Gastrocnemius medialis (tissue), 4 donors: ENCODE measurements at regions not wholly inside any gene's neighbourhood (a gene's known extent, or its start where the extent isn't known, plus 50 kb on each side); places are given as distances from the start of the nearest gene placed in this dataset.

Experiments used
- ATAC-seq, 2 donors: fragments of 150-250 bp; one replicate each; pipeline ENCODE4 v1.9.1; 2016
- DNase-seq, 2 donors: peaks; one replicate each; pipeline ENCODE4 v3.0.0-alpha.2; 2019
- H3K27ac ChIP-seq, 4 donors: fragments of 200-600 bp; sonication (generic); 1 replicate in 1 of 4; 2 replicates in 3 of 4; pipeline ENCODE4 v1.5.1; 2016 to 2018; ENCODE audit warnings: mild to moderate bottlenecking in 2 of 4, moderate library complexity in 1 of 4
- H3K27me3 ChIP-seq, 3 donors: fragments of 200-600 bp; sonication (generic) in 2 of 3; 1 replicate in 1 of 3; 2 replicates in 2 of 3; pipeline versions ENCODE4 v1.5.1 to v1.6.0; 2016 to 2019; ENCODE audit warnings: mild to moderate bottlenecking in 1 of 3, moderate library complexity in 1 of 3
- H3K36me3 ChIP-seq, 2 donors: fragments of 200-600 bp; sonication (generic) in 1 of 2; one replicate each; pipeline ENCODE4 v1.5.1; 2017 to 2018
- H3K4me1 ChIP-seq, 2 donors: fragments of 200-600 bp; sonication (generic) in 1 of 2; one replicate each; pipeline ENCODE4 v1.5.1; 2016 to 2017; ENCODE audit warnings: mild to moderate bottlenecking in 2 of 2
- H3K4me3 ChIP-seq, 4 donors: fragments of 200-600 bp; sonication (generic) in 3 of 4; 1 replicate in 1 of 4; 2 replicates in 3 of 4; pipeline ENCODE4 v1.5.1; 2016 to 2019; ENCODE audit warnings: mild to moderate bottlenecking in 2 of 4
- H3K9me3 ChIP-seq, 3 donors: fragments of 200-600 bp; sonication (generic) in 2 of 3; 1 replicate in 1 of 3; 2 replicates in 2 of 3; pipeline ENCODE4 v1.5.1; 2016 to 2019
- POLR2A ChIP-seq, 2 donors: fragments of 450-650 bp; IDR thresholded peaks; one replicate each; pipeline ENCODE4 v1.6.1; 2017; ENCODE audit warnings: antibody characterized with exemption in 2 of 2, mild to moderate bottlenecking in 2 of 2, moderate library complexity in 2 of 2
- in situ Hi-C, 4 donors: fragments of 200-750 bp; cut with MboI; loops; one replicate each; pipeline versions ENCODE4 v1.15.0 to v1.8.0; 2017; ENCODE audit warnings: low sequenced_read_pairs in 4 of 4
- intact Hi-C: fragments of 100-400 bp; cut with DNase I; formaldehyde crosslinking; loops from one replicate; pipeline ENCODE4 v1.15.1; 2023; ENCODE audit warnings: low total_unique reads
- TF ChIP-seq, protein P1 (sequence below), 5 experiments: fragments of 450-650 bp in 3 of 5; fragments of 200-600 bp in 2 of 5; sonication (generic) in 2 of 5; IDR thresholded peaks in 4 of 5; conservative IDR thresholded peaks in 1 of 5; 1 replicate in 4 of 5; 2 replicates in 1 of 5; pipeline ENCODE4 v1.5.1; 2016 to 2019; ENCODE audit warnings: antibody characterized with exemption in 5 of 5, mild to moderate bottlenecking in 3 of 5, moderate library complexity in 3 of 5

DNA sequence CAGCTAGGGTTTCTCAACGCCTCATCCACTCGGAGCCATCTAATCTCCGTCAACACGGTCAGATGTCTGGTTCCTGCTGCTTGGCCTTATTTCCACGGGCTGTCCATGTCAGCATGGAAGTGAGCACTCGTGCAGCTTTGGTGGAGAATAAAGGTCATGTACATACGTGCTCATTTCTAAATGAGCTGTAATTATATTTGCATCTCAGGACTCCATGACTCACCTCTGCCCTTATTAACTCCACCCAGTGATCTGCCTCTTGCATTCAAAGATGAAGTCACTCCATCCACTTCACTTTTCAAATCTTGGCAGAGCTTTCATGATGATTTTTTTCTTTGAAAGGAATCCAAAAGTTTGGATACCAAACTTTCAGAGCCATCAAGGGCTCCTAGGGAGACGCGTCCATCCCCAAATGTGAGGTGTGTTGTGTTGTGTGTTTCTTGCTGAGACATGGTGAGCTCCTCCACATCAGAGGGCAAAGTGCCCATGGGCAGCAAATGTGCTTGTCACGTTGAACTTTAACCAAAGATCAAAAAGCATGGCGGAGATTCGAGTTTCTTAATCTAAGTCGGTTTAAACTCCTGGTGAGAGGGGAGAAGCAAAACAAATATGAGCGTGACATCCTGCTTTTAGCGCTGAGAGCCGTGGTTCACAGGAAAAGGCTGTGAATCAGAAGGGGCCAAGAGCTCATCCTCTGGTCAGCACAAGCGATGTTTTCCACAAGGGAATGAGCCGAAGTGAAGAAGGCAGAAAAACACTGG, 68.6 kb upstream of the ERRFI1 start:
- in situ Hi-C loops (no loop called here), intact Hi-C loops (no loop called here)

DNA sequence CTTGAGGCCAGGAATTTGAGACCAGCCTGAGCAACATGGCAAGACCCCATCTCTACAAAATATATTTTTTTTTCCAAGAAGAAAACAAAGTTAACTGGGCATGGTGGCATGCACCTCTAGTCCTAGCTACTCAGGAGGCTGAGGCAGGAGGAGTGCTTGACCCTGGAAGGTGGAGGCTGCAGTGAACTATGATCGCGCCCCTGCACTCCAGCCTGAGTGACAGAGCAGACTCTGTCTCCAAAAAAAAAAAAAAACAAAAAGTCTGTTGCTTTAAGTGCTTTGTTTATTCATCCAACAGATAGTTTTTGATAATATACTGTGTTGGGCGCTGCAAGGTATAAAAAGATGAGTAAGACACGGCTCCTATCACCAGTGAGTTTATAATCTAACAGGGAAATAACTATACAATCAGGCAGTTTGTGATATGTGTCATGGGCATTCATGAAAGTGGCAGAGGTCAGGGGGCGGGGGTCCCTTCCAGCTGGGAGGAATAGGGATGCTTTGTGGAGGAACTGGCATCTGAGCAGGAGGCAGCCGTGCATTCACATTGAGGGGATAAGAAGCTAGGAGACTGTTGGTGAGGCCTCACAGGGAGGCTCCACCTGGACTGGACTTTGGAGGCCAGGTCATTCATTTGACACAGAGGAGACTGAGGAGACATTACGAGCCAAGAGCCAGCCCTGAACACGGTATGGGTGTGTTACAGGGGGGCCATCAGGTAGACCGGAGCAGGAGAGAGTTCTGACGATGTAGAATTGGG, 67.3 kb upstream of the ERRFI1 start:
- TF ChIP-seq POLR2A (IDR thresholded peaks at IDR 0.05), result no peak
- TF ChIP-seq, protein P1, sequence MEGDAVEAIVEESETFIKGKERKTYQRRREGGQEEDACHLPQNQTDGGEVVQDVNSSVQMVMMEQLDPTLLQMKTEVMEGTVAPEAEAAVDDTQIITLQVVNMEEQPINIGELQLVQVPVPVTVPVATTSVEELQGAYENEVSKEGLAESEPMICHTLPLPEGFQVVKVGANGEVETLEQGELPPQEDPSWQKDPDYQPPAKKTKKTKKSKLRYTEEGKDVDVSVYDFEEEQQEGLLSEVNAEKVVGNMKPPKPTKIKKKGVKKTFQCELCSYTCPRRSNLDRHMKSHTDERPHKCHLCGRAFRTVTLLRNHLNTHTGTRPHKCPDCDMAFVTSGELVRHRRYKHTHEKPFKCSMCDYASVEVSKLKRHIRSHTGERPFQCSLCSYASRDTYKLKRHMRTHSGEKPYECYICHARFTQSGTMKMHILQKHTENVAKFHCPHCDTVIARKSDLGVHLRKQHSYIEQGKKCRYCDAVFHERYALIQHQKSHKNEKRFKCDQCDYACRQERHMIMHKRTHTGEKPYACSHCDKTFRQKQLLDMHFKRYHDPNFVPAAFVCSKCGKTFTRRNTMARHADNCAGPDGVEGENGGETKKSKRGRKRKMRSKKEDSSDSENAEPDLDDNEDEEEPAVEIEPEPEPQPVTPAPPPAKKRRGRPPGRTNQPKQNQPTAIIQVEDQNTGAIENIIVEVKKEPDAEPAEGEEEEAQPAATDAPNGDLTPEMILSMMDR (IDR thresholded peaks at IDR 0.05 in 4 of 5, conservative IDR thresholded peaks at IDR 0.05 in 1 of 5), result no peak
- DNase-seq (no peak), ATAC-seq (no peak)
- Histone ChIP-seq H3K9me3 (no peaks in the 10 kb centered on the region), H3K4me1 (peaks cover 14 to 28% of the 10 kb centered on the region in 2 donors), H3K27ac (no peak overlapping the region), H3K27me3 (no peaks in the 10 kb centered on the region), H3K4me3 (no peak overlapping the region), H3K36me3 (no peaks in the 10 kb centered on the region)
- intact Hi-C loops (no loop called here), in situ Hi-C loops (no loop called here)

More for the DNA sequence above, 68.6 kb upstream of the ERRFI1 start:
- peaks cover 14 to 28% of the 10 kb centered on the region in 2 donors for H3K4me1 ChIP-seq
- H3K4me3 ChIP-seq, result no peak overlapping the region
- no peaks in the 10 kb centered on the region for H3K36me3 ChIP-seq
- H3K9me3 ChIP-seq, result no peaks in the 10 kb centered on the region
- no peaks in the 10 kb centered on the region for H3K27me3 ChIP-seq
- H3K27ac ChIP-seq, result peak overlapping the region in 2 of 4 donors; percentile 4 to 43
- TF ChIP-seq, protein P1 (IDR thresholded peaks at IDR 0.05 in 4 of 5, conservative IDR thresholded peaks at IDR 0.05 in 1 of 5), result no peak
- no peak for TF ChIP-seq POLR2A (IDR thresholded peaks at IDR 0.05)
- ATAC-seq (no peak), DNase-seq (no peak)

DNA sequence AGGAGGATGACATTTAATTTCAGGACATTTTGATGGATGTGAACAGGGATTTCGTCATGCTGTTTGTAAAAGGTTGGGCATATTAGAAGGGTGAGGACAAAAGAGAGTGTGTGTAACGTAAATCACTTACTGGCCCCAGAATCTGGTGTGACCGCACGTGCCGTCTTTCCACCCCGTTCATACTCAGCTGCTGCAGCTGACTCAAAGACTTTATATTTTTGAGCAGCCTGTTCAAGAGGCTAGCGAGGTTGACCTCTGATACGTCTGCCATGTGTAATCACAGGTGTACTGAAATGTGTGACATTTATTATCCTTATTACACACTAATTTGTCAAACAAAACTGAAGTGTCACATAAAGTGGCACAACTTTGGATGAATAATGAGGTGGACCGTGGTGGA, 66.5 kb upstream of the ERRFI1 start:
- H3K27ac ChIP-seq, result no peak overlapping the region
- no peak overlapping the region for H3K4me3 ChIP-seq
- H3K4me1 ChIP-seq, result peaks cover 14 to 24% of the 10 kb centered on the region in 2 donors
- H3K9me3 ChIP-seq, result no peaks in the 10 kb centered on the region
- ATAC-seq (no peak), DNase-seq (no peak)
- intact Hi-C loops, result no loop called here
- no peaks in the 10 kb centered on the region for H3K36me3 ChIP-seq
- H3K27me3 ChIP-seq, result no peaks in the 10 kb centered on the region
- TF ChIP-seq POLR2A (IDR thresholded peaks at IDR 0.05), result no peak
- TF ChIP-seq, protein P1 (IDR thresholded peaks at IDR 0.05 in 4 of 5, conservative IDR thresholded peaks at IDR 0.05 in 1 of 5), result no peak
- in situ Hi-C loops, result no loop called here

DNA sequence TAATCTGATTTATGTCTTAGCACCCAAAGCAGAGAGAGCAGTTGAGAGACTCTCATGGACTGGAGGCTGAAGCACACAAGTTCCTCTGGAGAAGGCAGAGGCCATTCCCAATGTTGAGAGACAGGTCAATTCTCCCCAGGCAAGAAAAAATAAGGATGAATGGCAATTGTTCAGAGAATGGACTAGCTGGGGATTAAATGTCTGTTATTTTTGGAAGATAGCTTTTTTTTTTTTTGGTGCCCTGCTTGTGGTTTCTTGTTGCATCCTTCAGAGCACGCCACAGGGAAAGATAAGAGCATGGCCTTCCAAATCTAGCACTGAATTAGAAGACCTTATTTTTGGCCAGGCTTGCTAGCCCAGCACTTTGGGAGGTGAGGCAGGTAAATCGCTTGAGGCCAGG, 65.6 kb upstream of the ERRFI1 start:
- in situ Hi-C loops, result no loop called here
- no peak overlapping the region for H3K4me3 ChIP-seq
- no peak for TF ChIP-seq POLR2A (IDR thresholded peaks at IDR 0.05)
- TF ChIP-seq, protein P1 (IDR thresholded peaks at IDR 0.05 in 4 of 5, conservative IDR thresholded peaks at IDR 0.05 in 1 of 5), result no peak
- H3K36me3 ChIP-seq, result no peaks in the 10 kb centered on the region
- H3K9me3 ChIP-seq, result no peaks in the 10 kb centered on the region
- peaks cover 8 to 14% of the 10 kb centered on the region in 2 donors for H3K4me1 ChIP-seq
- peak overlapping the region in 1 of 4 donors; percentile 53 for H3K27ac ChIP-seq
- H3K27me3 ChIP-seq, result no peaks in the 10 kb centered on the region
- DNase-seq, result no peak
- no peak for ATAC-seq
- intact Hi-C loops, result no loop called here
